PFSK-1 (cell line): ENCODE measurements at regions not wholly inside any gene's neighbourhood (a gene's known extent, or its start where the extent isn't known, plus 50 kb on each side); places are given as distances from the start of the nearest gene placed in this dataset.

Source experiments
- POLR2AphosphoS5 ChIP-seq: IDR thresholded peaks from 2 replicates; pipeline ENCODE4 v1.6.1; 2012; ENCODE audit warnings: low read depth, mild to moderate bottlenecking, control low read depth, low read length, moderate library complexity
- REST ChIP-seq, 2 experiments: IDR thresholded peaks; 2 replicates each; pipeline versions ENCODE4 v1.6.1 to v1.8.0; 2011 to 2012; ENCODE audit warnings: low read depth in 2 of 2, low read length in 2 of 2, control low read depth in 1 of 2, inconsistent platforms in 1 of 2, mild to moderate bottlenecking in 1 of 2, moderate library complexity in 1 of 2; ENCODE audit not compliant: insufficient read depth in 1 of 2
- SIN3A ChIP-seq: IDR thresholded peaks from 2 replicates; pipeline ENCODE4 v1.6.1; 2012; ENCODE audit warnings: mild to moderate bottlenecking, low read length, moderate library complexity, borderline replicate concordance; ENCODE audit not compliant: insufficient read depth
- TAF1 ChIP-seq: IDR thresholded peaks from 2 replicates; pipeline ENCODE4 v1.6.1; 2012; ENCODE audit warnings: low read length, control low read depth, borderline replicate concordance; ENCODE audit not compliant: insufficient read depth

GRCh38 chr7:17046259-17046658, 164.5 kb upstream of the AGR3 start:
- no peak for TF ChIP-seq REST (IDR thresholded peaks at IDR 0.05; ENCODE audit: insufficient read depth in 1 of 2, low read depth in 2 of 2, low read length in 2 of 2)
- no peak for TF ChIP-seq POLR2AphosphoS5
- TF ChIP-seq SIN3A = no peak
- TF ChIP-seq TAF1 = no peak
